Upper lobe of left lung (tissue), 4 donors: ENCODE measurements at regions not wholly inside any gene's neighbourhood (a gene's known extent, or its start where the extent isn't known, plus 50 kb on each side); places are given as distances from the start of the nearest gene placed in this dataset.

Experiments
- CTCF ChIP-seq, 6 experiments: fragments of 450-650 bp in 4 of 6; fragments of 200-600 bp in 2 of 6; sonication (generic) in 2 of 6; IDR thresholded peaks; one replicate each; pipeline ENCODE4 v1.5.1; 2016 to 2019; ENCODE audit warnings: antibody characterized with exemption in 6 of 6
- POLR2AphosphoS5 ChIP-seq, 2 donors: sonication (generic); formaldehyde crosslinking; IDR thresholded peaks; one replicate each; pipeline ENCODE4 v1.5.1; 2017; ENCODE audit warnings: antibody characterized with exemption in 2 of 2

- no peak for TF ChIP-seq POLR2AphosphoS5 (IDR thresholded peaks at IDR 0.05)
- no peak for TF ChIP-seq CTCF (IDR thresholded peaks at IDR 0.05)
Observed at GRCh38 chr4:149277705-149278104, 537.9 kb downstream of the IQCM start.
